Trophoblast cell (in vitro differentiated cells and primary cell): ENCODE measurements at regions not wholly inside any gene's neighbourhood (a gene's known extent, or its start where the extent isn't known, plus 50 kb on each side); places are given as distances from the start of the nearest gene placed in this dataset.
A peak's percentile ranks its signal among the peaks of the same experiment; 100 is the strongest.

Experiments
- DNase-seq, 2 donors: peaks; one replicate each; pipeline ENCODE4 v3.0.0-alpha.2; 2016
- H2AFZ ChIP-seq: 2 replicates; pipeline ENCODE4 v1.6.1; 2013; ENCODE audit warnings: low read length, moderate library complexity, mild to moderate bottlenecking; ENCODE audit not compliant: insufficient read depth, poor library complexity
- H2AK5ac ChIP-seq: 2 replicates; pipeline ENCODE4 v1.6.1; 2013; ENCODE audit warnings: mild to moderate bottlenecking, low read length
- H2BK120ac ChIP-seq: 2 replicates; pipeline ENCODE4 v1.6.1; 2013; ENCODE audit warnings: low read length, mild to moderate bottlenecking, moderate library complexity; ENCODE audit not compliant: insufficient read depth, poor library complexity
- H2BK12ac ChIP-seq: 2 replicates; pipeline ENCODE4 v1.6.1; 2013; ENCODE audit warnings: mild to moderate bottlenecking, low read length, moderate library complexity
- H2BK5ac ChIP-seq: 2 replicates; pipeline ENCODE4 v1.6.1; 2013; ENCODE audit warnings: low read length, low read depth, moderate library complexity, mild to moderate bottlenecking; ENCODE audit not compliant: poor library complexity
- H3K14ac ChIP-seq: 2 replicates; pipeline ENCODE4 v1.6.1; 2013; ENCODE audit warnings: mild to moderate bottlenecking, low read length
- H3K18ac ChIP-seq: 2 replicates; pipeline ENCODE4 v1.6.1; 2013; ENCODE audit warnings: mild to moderate bottlenecking, low read length
- H3K23ac ChIP-seq: 2 replicates; pipeline ENCODE4 v1.6.1; 2013; ENCODE audit warnings: low read length
- H3K27ac ChIP-seq: 2 replicates; pipeline ENCODE4 v1.5.1; 2013; ENCODE audit warnings: low read depth, mild to moderate bottlenecking, inconsistent platforms, low read length, moderate library complexity
- H3K27me3 ChIP-seq: 2 replicates; pipeline ENCODE4 v1.6.1; 2013; ENCODE audit warnings: inconsistent platforms, mild to moderate bottlenecking, low read length, moderate library complexity; ENCODE audit not compliant: insufficient read depth
- H3K36me3 ChIP-seq, 2 experiments: 1 replicate in 1 of 2; 2 replicates in 1 of 2; pipeline ENCODE4 v1.6.1; 2013; ENCODE audit warnings: low read length in 2 of 2, mild to moderate bottlenecking in 2 of 2, moderate library complexity in 1 of 2; ENCODE audit not compliant: insufficient read depth in 2 of 2, control insufficient read depth in 1 of 2
- H3K4ac ChIP-seq: 2 replicates; pipeline ENCODE4 v1.6.1; 2013; ENCODE audit warnings: low read depth, mild to moderate bottlenecking, low read length, moderate library complexity
- H3K4me1 ChIP-seq, 2 experiments: 1 replicate in 1 of 2; 2 replicates in 1 of 2; pipeline ENCODE4 v1.6.1; 2013; ENCODE audit warnings: low read length in 2 of 2, mild to moderate bottlenecking in 2 of 2, moderate library complexity in 1 of 2; ENCODE audit not compliant: insufficient read depth in 2 of 2, control insufficient read depth in 1 of 2
- H3K4me2 ChIP-seq: 2 replicates; pipeline ENCODE4 v1.6.1; 2013; ENCODE audit warnings: inconsistent platforms, mild to moderate bottlenecking, low read length, moderate library complexity
- H3K4me3 ChIP-seq: 2 replicates; pipeline ENCODE4 v1.5.1; 2013; ENCODE audit warnings: mild to moderate bottlenecking, low read depth, low read length, inconsistent platforms
- H3K79me1 ChIP-seq: one replicate; pipeline ENCODE4 v1.6.1; 2013; ENCODE audit warnings: low read length
- H3K79me2 ChIP-seq: 2 replicates; pipeline ENCODE4 v1.6.1; 2013; ENCODE audit warnings: low read length, mild to moderate bottlenecking; ENCODE audit not compliant: control insufficient read depth, insufficient read depth, poor library complexity
- H3K9ac ChIP-seq: 2 replicates; pipeline ENCODE4 v1.6.1; 2013; ENCODE audit warnings: mild to moderate bottlenecking, low read length
- H3K9me3 ChIP-seq: 2 replicates; pipeline ENCODE4 v1.6.1; 2013; ENCODE audit warnings: low read depth, mild to moderate bottlenecking, control low read depth, inconsistent platforms, low read length; ENCODE audit not compliant: insufficient read depth
- H4K12ac ChIP-seq: 2 replicates; pipeline ENCODE4 v1.6.1; 2013; ENCODE audit warnings: low read depth, mild to moderate bottlenecking, low read length, moderate library complexity
- H4K8ac ChIP-seq: 2 replicates; pipeline ENCODE4 v1.6.1; 2013; ENCODE audit warnings: low read depth, mild to moderate bottlenecking, low read length, moderate library complexity
- H4K91ac ChIP-seq: one replicate; pipeline ENCODE4 v1.6.1; 2013; ENCODE audit warnings: low read depth, mild to moderate bottlenecking, low read length, moderate library complexity
- WGBS: extraction: QIAGEN DNeasy Blood & Tissue Kit; methylation state at CpG from one replicate; pipeline ENCODE4 v1.1.7; 2013; ENCODE audit warnings: missing lambda C conversion rate; ENCODE audit not compliant: insufficient read length, insufficient coverage; ENCODE audit errors: extremely low coverage; 5-methylcytosine and 5-hydroxymethylcytosine counted together

DNA sequence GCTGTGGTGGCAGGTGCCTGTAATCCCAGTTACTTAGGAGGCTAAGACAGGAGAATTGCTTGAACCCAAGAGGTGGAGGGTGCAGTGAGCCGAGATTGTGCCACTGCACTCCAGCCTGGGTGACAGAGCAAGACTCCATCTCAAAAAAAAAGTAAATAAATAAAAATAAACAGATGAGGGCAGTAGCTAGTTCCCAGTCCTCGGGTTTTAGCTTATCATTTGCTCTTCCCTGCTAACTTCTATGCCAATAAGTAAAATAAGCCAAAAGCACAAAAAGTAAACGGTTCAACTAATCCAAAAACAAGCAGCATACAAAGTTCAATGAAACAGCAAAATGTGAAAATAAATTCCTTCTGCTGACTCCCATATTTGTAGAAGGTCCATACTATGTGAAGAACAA is 133.0 kb upstream of the TMCC3 start:
- no peaks in the 10 kb centered on the region for H3K36me3 ChIP-seq
- no peak overlapping the region for H3K4me3 ChIP-seq
- H4K12ac ChIP-seq: no peak overlapping the region
- peaks cover 6% of the 10 kb centered on the region for H3K79me1 ChIP-seq
- H2BK120ac ChIP-seq: no peak overlapping the region
- H3K4me2 ChIP-seq: no peak overlapping the region
- no peak overlapping the region for H3K23ac ChIP-seq
- H2AFZ ChIP-seq: no peak overlapping the region
- no peak overlapping the region for H2AK5ac ChIP-seq
- H3K27ac ChIP-seq: no peak overlapping the region
- H4K91ac ChIP-seq: no peak overlapping the region
- H2BK5ac ChIP-seq: no peak overlapping the region
- no CpG with 5 or more reads among the region's 3 CpGs for WGBS
- no peak overlapping the region for H4K8ac ChIP-seq
- no peaks in the 10 kb centered on the region for H3K9me3 ChIP-seq
- H3K4me1 ChIP-seq: peaks cover 3 to 4% of the 10 kb centered on the region in 2 experiments
- no peak overlapping the region for H3K18ac ChIP-seq
- DNase-seq: no peak
- no peaks in the 10 kb centered on the region for H3K27me3 ChIP-seq
- H3K14ac ChIP-seq: no peak overlapping the region
- no peak overlapping the region for H3K9ac ChIP-seq
- H3K4ac ChIP-seq: no peak overlapping the region
- no peak overlapping the region for H2BK12ac ChIP-seq
- no peaks in the 10 kb centered on the region for H3K79me2 ChIP-seq

- no peak overlapping the region for H2AFZ ChIP-seq
- no peak overlapping the region for H4K91ac ChIP-seq
- no peak overlapping the region for H2BK12ac ChIP-seq
- H3K79me2 ChIP-seq: no peaks in the 10 kb centered on the region
- no peak for DNase-seq
- no peak overlapping the region for H3K23ac ChIP-seq
- H3K14ac ChIP-seq: no peak overlapping the region
- H3K4me1 ChIP-seq: peaks cover 3 to 4% of the 10 kb centered on the region in 2 experiments
- no peak overlapping the region for H4K8ac ChIP-seq
- no peak overlapping the region for H3K4me2 ChIP-seq
- H3K4me3 ChIP-seq: no peak overlapping the region
- H3K9me3 ChIP-seq: no peaks in the 10 kb centered on the region
- no peak overlapping the region for H2BK5ac ChIP-seq
- no peak overlapping the region for H3K9ac ChIP-seq
- no CpG with 5 or more reads among the region's 2 CpGs for WGBS
- no peaks in the 10 kb centered on the region for H3K36me3 ChIP-seq
- no peak overlapping the region for H3K4ac ChIP-seq
- no peak overlapping the region for H4K12ac ChIP-seq
- H3K79me1 ChIP-seq: peaks cover 6% of the 10 kb centered on the region
- H3K27me3 ChIP-seq: no peaks in the 10 kb centered on the region
- no peak overlapping the region for H2AK5ac ChIP-seq
- H3K27ac ChIP-seq: no peak overlapping the region
- no peak overlapping the region for H2BK120ac ChIP-seq
- H3K18ac ChIP-seq: no peak overlapping the region
These were observed 131.5 kb upstream of the TMCC3 start for GRCh38 chr12:94781835-94782234.

DNA sequence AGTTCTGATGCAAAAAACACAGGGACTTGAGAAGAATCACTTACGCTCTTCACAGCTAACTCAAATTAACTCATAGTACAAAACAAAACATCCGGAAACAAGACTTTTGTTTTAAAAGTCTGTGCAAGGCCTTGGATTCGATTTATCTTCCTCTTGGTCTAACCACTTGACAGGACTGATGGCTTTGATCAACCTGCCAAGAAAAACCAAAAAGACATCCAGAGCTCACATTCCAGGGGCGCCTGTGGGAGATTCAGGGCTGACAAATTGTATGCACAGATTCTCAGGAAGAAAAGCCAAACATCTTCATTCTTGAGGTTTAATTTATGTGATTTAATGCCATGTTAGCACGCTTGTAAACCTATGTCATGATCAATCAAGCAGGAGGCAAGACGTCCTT is 129.1 kb upstream of the TMCC3 start:
- Histone ChIP-seq H3K14ac (no peak overlapping the region), H3K79me2 (no peaks in the 10 kb centered on the region), H3K18ac (no peak overlapping the region), H3K9me3 (no peaks in the 10 kb centered on the region), H3K9ac (no peak overlapping the region), H2BK12ac (no peak overlapping the region), H2BK120ac (no peak overlapping the region), H3K79me1 (peaks cover 6% of the 10 kb centered on the region), H3K4me1 (peaks cover 3 to 4% of the 10 kb centered on the region in 2 experiments), H2AK5ac (no peak overlapping the region), H3K4me2 (no peak overlapping the region), H3K27me3 (no peaks in the 10 kb centered on the region), H3K27ac (peak overlapping the region; percentile 56), H3K23ac (no peak overlapping the region), H3K4me3 (no peak overlapping the region), H3K36me3 (no peaks in the 10 kb centered on the region), H2BK5ac (no peak overlapping the region), H3K4ac (no peak overlapping the region), H4K8ac (no peak overlapping the region), H4K91ac (no peak overlapping the region), H4K12ac (no peak overlapping the region), H2AFZ (no peak overlapping the region)
- no peak for DNase-seq
- no CpG with 5 or more reads among the region's 6 CpGs for WGBS

- H3K18ac ChIP-seq: no peak overlapping the region
- H3K4me2 ChIP-seq: no peak overlapping the region
- H3K9me3 ChIP-seq: no peaks in the 10 kb centered on the region
- peak overlapping the region; percentile 67 for H3K23ac ChIP-seq
- no peak for DNase-seq
- no peaks in the 10 kb centered on the region for H3K27me3 ChIP-seq
- H3K79me2 ChIP-seq: no peaks in the 10 kb centered on the region
- H3K27ac ChIP-seq: no peak overlapping the region
- H4K8ac ChIP-seq: no peak overlapping the region
- H2AK5ac ChIP-seq: no peak overlapping the region
- no peak overlapping the region for H4K12ac ChIP-seq
- H3K4ac ChIP-seq: no peak overlapping the region
- H3K79me1 ChIP-seq: peaks cover 6% of the 10 kb centered on the region
- H4K91ac ChIP-seq: no peak overlapping the region
- no peak overlapping the region for H3K14ac ChIP-seq
- no peak overlapping the region for H3K9ac ChIP-seq
- H2AFZ ChIP-seq: no peak overlapping the region
- peaks cover 0 to 2% of the 10 kb centered on the region in 2 experiments for H3K36me3 ChIP-seq
- no CpG with 5 or more reads among the region's 5 CpGs for WGBS
- H2BK120ac ChIP-seq: no peak overlapping the region
- H2BK5ac ChIP-seq: no peak overlapping the region
- H2BK12ac ChIP-seq: no peak overlapping the region
- peaks cover 3 to 4% of the 10 kb centered on the region in 2 experiments for H3K4me1 ChIP-seq
- H3K4me3 ChIP-seq: no peak overlapping the region
These were observed 127.6 kb upstream of the TMCC3 start for GRCh38 chr12:94777936-94778335.
